Ammon's horn (tissue), 1 donor: ENCODE measurements at regions not wholly inside any gene's neighbourhood (a gene's known extent, or its start where the extent isn't known, plus 50 kb on each side); places are given as distances from the start of the nearest gene placed in this dataset.
"Not testable (repeated sequence)": the region's sequence is repeated elsewhere in the genome, so short reads cannot be mapped to it uniquely, and the experiment has no call there.

ENCODE experiments used
- DNase-seq: peaks from one replicate; pipeline ENCODE4 v3.0.0-alpha.2; 2016; ENCODE audit warnings: low spot score

- no peak for DNase-seq
Measured at GRCh38 chr14:25699981-25700380, 650.0 kb upstream of the STXBP6 start.

GRCh38 chr14:25698111-25698510, 648.2 kb upstream of the STXBP6 start:
- no peak for DNase-seq

- DNase-seq: no peak
Measured at GRCh38 chr14:25696176-25696575, 646.2 kb upstream of the STXBP6 start.

GRCh38 chr14:25685004-25685403, 635.1 kb upstream of the STXBP6 start:
- no peak for DNase-seq

GRCh38 chr14:25680934-25681333, 631.0 kb upstream of the STXBP6 start:
- no peak for DNase-seq

- DNase-seq: not testable (repeated sequence)
Measured at GRCh38 chr14:25680511-25680910, 630.6 kb upstream of the STXBP6 start.

- DNase-seq: no peak
Measured at GRCh38 chr14:25677111-25677510, 627.2 kb upstream of the STXBP6 start.

GRCh38 chr14:25667387-25667786, 617.4 kb upstream of the STXBP6 start:
- no peak for DNase-seq

GRCh38 chr14:25666877-25667276, 616.9 kb upstream of the STXBP6 start:
- no peak for DNase-seq

GRCh38 chr14:25658988-25659387, 609.0 kb upstream of the STXBP6 start:
- DNase-seq: no peak

GRCh38 chr14:25630447-25630846, 580.5 kb upstream of the STXBP6 start:
- no peak for DNase-seq

GRCh38 chr14:25628978-25629377, 579.0 kb upstream of the STXBP6 start:
- no peak for DNase-seq

- DNase-seq: no peak
Measured at GRCh38 chr14:25628390-25628789, 578.4 kb upstream of the STXBP6 start.

GRCh38 chr14:25626986-25627385, 577.0 kb upstream of the STXBP6 start:
- DNase-seq: no peak

- no peak for DNase-seq
Measured at GRCh38 chr14:25622763-25623162, 572.8 kb upstream of the STXBP6 start.

GRCh38 chr14:25620515-25620914, 570.6 kb upstream of the STXBP6 start:
- no peak for DNase-seq

- no peak for DNase-seq
Measured at GRCh38 chr14:25615174-25615573, 565.2 kb upstream of the STXBP6 start.

- DNase-seq: peak; percentile 25
Measured at GRCh38 chr14:25607192-25607591, 557.2 kb upstream of the STXBP6 start.

GRCh38 chr14:25602106-25602505, 552.2 kb upstream of the STXBP6 start:
- DNase-seq: no peak

- no peak for DNase-seq
Measured at GRCh38 chr14:25588751-25589150, 538.8 kb upstream of the STXBP6 start.

- no peak for DNase-seq
Measured at GRCh38 chr14:25574628-25575325, 524.8 kb upstream of the STXBP6 start.

GRCh38 chr14:25570483-25570882, 520.5 kb upstream of the STXBP6 start:
- no peak for DNase-seq

- DNase-seq: no peak
Measured at GRCh38 chr14:25557466-25557865, 507.5 kb upstream of the STXBP6 start.

- DNase-seq: no peak
Measured at GRCh38 chr14:25552826-25553225, 502.9 kb upstream of the STXBP6 start.
